ENCODE measurements at regions not wholly inside any gene's neighbourhood (a gene's known extent, or its start where the extent isn't known, plus 50 kb on each side); places are given as distances from the start of the nearest gene placed in this dataset.

- intact Hi-C loops (cut with DNase I), result no loop called here
Observed at GRCh38 chr6:55642366-55642765, 63.4 kb upstream of the HMGCLL1 start.

GRCh38 chr6:55636406-55637102 lies 57.6 kb upstream of the HMGCLL1 start:
- Histone ChIP-seq H3K36me3 (no peaks in the 10 kb centered on the region), H3K4me3 (no peak overlapping the region), H3K27ac (no peak overlapping the region), H3K9me3 (no peaks in the 10 kb centered on the region), H3K27me3 (no peaks in the 10 kb centered on the region), H3K4me1 (no peaks in the 10 kb centered on the region)
- WGBS (ENCODE audit: insufficient coverage, low coverage, low lambda C conversion rate, missing lambda C conversion rate), result 16% methylated on average over 2 of the region's 2 CpGs
- TF ChIP-seq POLR2A (IDR thresholded peaks at IDR 0.05) (no peak), CTCF (IDR thresholded peaks at IDR 0.05) (no peak)
- intact Hi-C loops (cut with DNase I), result no loop called here
- ATAC-seq (no peak), DNase-seq (no peak)

More at GRCh38 chr6:55642366-55642765, 63.4 kb upstream of the HMGCLL1 start:
- WGBS (ENCODE audit: insufficient coverage, low coverage, low lambda C conversion rate, missing lambda C conversion rate), result 65% methylated on average over 2 of the region's 2 CpGs
- H3K27ac ChIP-seq, result no peak overlapping the region
- DNase-seq, result no peak
- H3K27me3 ChIP-seq, result no peaks in the 10 kb centered on the region
- no peaks in the 10 kb centered on the region for H3K36me3 ChIP-seq
- H3K9me3 ChIP-seq, result no peaks in the 10 kb centered on the region
- ATAC-seq, result no peak
- TF ChIP-seq POLR2A (IDR thresholded peaks at IDR 0.05), result no peak
- no peak for TF ChIP-seq CTCF (IDR thresholded peaks at IDR 0.05)
- H3K4me3 ChIP-seq, result no peak overlapping the region
- H3K4me1 ChIP-seq, result no peaks in the 10 kb centered on the region

GRCh38 chr6:55633471-55633870 lies 54.5 kb upstream of the HMGCLL1 start:
- TF ChIP-seq POLR2A (IDR thresholded peaks at IDR 0.05), result no peak
- no peak for TF ChIP-seq CTCF (IDR thresholded peaks at IDR 0.05)
- Histone ChIP-seq H3K36me3 (no peaks in the 10 kb centered on the region), H3K9me3 (no peaks in the 10 kb centered on the region), H3K4me3 (no peak overlapping the region), H3K27ac (no peak overlapping the region), H3K4me1 (no peaks in the 10 kb centered on the region), H3K27me3 (no peaks in the 10 kb centered on the region)
- DNase-seq, result no peak
- no peak for ATAC-seq
- intact Hi-C loops (cut with DNase I), result no loop called here
- WGBS (ENCODE audit: insufficient coverage, low coverage, low lambda C conversion rate, missing lambda C conversion rate), result 28% methylated on average over 3 of the region's 3 CpGs

GRCh38 chr6:55632953-55633352 lies 54.0 kb upstream of the HMGCLL1 start:
- ATAC-seq, result no peak
- Histone ChIP-seq H3K9me3 (no peaks in the 10 kb centered on the region), H3K27me3 (no peaks in the 10 kb centered on the region), H3K36me3 (no peaks in the 10 kb centered on the region), H3K4me1 (no peaks in the 10 kb centered on the region), H3K27ac (no peak overlapping the region), H3K4me3 (no peak overlapping the region)
- 45% methylated on average over 1 of the region's 1 CpG for WGBS (ENCODE audit: insufficient coverage, low coverage, low lambda C conversion rate, missing lambda C conversion rate)
- DNase-seq, result no peak
- intact Hi-C loops (cut with DNase I), result no loop called here
- TF ChIP-seq POLR2A (IDR thresholded peaks at IDR 0.05), result no peak
- TF ChIP-seq CTCF (IDR thresholded peaks at IDR 0.05), result no peak
